K562 (cell line): ENCODE measurements at regions not wholly inside any gene's neighbourhood (a gene's known extent, or its start where the extent isn't known, plus 50 kb on each side); places are given as distances from the start of the nearest gene placed in this dataset.

Experiments
- ARNT ChIP-seq, 2 experiments: fragments of 450-650 bp; IDR thresholded peaks; 2 replicates each; pipeline ENCODE4 v1.6.1; 2016; ENCODE audit warnings: mild to moderate bottlenecking in 1 of 2
- CEBPB ChIP-seq: fragments of 450-650 bp; IDR thresholded peaks from 2 replicates; pipeline ENCODE4 v1.6.1; 2016; ENCODE audit warnings: missing genetic modification characterization, missing compliant biosample characterization
- CHD1 ChIP-seq: fragments of 200-600 bp; sonication (generic); IDR thresholded peaks from one replicate; pipeline ENCODE4 v1.6.1; 2012; ENCODE audit warnings: mild to moderate bottlenecking, moderate library complexity, low read length, inconsistent platforms
- HDAC6 ChIP-seq: IDR thresholded peaks from 2 replicates; pipeline ENCODE4 v1.6.1; 2012; ENCODE audit warnings: low read depth, mild to moderate bottlenecking, control low read depth, inconsistent platforms, low read length, moderate library complexity
- HIVEP1 ChIP-seq: fragments of 250-450 bp; sonication (Bioruptor Pico); IDR thresholded peaks from 2 replicates; pipeline ENCODE4 v1.4.0; 2020; ENCODE audit warnings: mild to moderate bottlenecking
- HNRNPH1 ChIP-seq: fragments of 200-400 bp; formaldehyde crosslinking; optimal IDR thresholded peaks from 2 replicates; pipeline ENCODE3; 2017; ENCODE audit warnings: low read depth, mild to moderate bottlenecking, low read length, moderate library complexity
- KLF16 ChIP-seq: IDR thresholded peaks from 2 replicates; pipeline ENCODE4 v1.6.1; 2016; ENCODE audit warnings: antibody characterized with exemption
- MEIS2 ChIP-seq: fragments of 450-650 bp; IDR thresholded peaks from 2 replicates; pipeline ENCODE4 v1.6.1; 2014; ENCODE audit warnings: mild to moderate bottlenecking; ENCODE audit not compliant: partially characterized antibody
- MYBL2 ChIP-seq, 2 experiments: fragments of 450-650 bp in 1 of 2; sonication (generic) in 1 of 2; formaldehyde crosslinking in 1 of 2; IDR thresholded peaks; 2 replicates each; pipeline versions ENCODE4 v1.6.1 to v1.8.1; 2017 to 2022; ENCODE audit warnings: borderline replicate concordance in 1 of 2, inconsistent platforms in 1 of 2, low read depth in 1 of 2, mild to moderate bottlenecking in 1 of 2, missing genetic modification reagents in 1 of 2, moderate library complexity in 1 of 2
- NBN ChIP-seq: fragments of 450-650 bp; IDR thresholded peaks from 2 replicates; pipeline ENCODE4 v1.6.1; 2016; ENCODE audit warnings: low read depth, mild to moderate bottlenecking
- NFYB ChIP-seq: IDR thresholded peaks from 2 replicates; pipeline ENCODE4 v1.6.1; 2011; ENCODE audit warnings: mild to moderate bottlenecking, moderate library complexity; ENCODE audit not compliant: insufficient read length; ENCODE audit errors: extremely low read depth
- NR2C2 ChIP-seq, 2 experiments: fragments of 200-800 bp in 1 of 2; sonication (Bioruptor generic) in 1 of 2; sonication (generic) in 1 of 2; formaldehyde crosslinking in 1 of 2; IDR thresholded peaks; 2 replicates each; pipeline versions ENCODE4 v1.6.1 to v1.8.0; 2016 to 2022; ENCODE audit warnings: mild to moderate bottlenecking in 1 of 2, missing compliant biosample characterization in 1 of 2, missing genetic modification characterization in 1 of 2, missing genetic modification reagents in 1 of 2
- PHB ChIP-seq: fragments of 250-450 bp; sonication (Bioruptor Pico); IDR thresholded peaks from 2 replicates; pipeline ENCODE4 v1.5.0; 2021
- RB1 ChIP-seq: fragments of 450-650 bp; IDR thresholded peaks from 2 replicates; pipeline ENCODE4 v1.6.1; 2017; ENCODE audit warnings: low read depth, mild to moderate bottlenecking
- SIX5 ChIP-seq, 2 experiments: IDR thresholded peaks; 2 replicates each; pipeline ENCODE4 v1.6.1; 2011; ENCODE audit warnings: low read length in 2 of 2, borderline replicate concordance in 1 of 2, low read depth in 1 of 2, mild to moderate bottlenecking in 1 of 2, moderate library complexity in 1 of 2; ENCODE audit not compliant: insufficient read depth in 1 of 2
- SMARCA4 ChIP-seq: fragments of 450-650 bp; IDR thresholded peaks from 2 replicates; pipeline ENCODE4 v1.6.1; 2016
- SMC3 ChIP-seq: conservative IDR thresholded peaks from 2 replicates; pipeline ENCODE4 v1.6.1; 2011; ENCODE audit warnings: low read depth, low read length, improper control_type of control experiment; ENCODE audit not compliant: insufficient read depth
- THRAP3 ChIP-seq: fragments of 450-650 bp; IDR thresholded peaks from 2 replicates; pipeline ENCODE4 v1.6.1; 2016; ENCODE audit warnings: mild to moderate bottlenecking, inconsistent platforms, borderline replicate concordance
- ZNF79 ChIP-seq: fragments of 250-450 bp; sonication (Bioruptor Pico); IDR thresholded peaks from 2 replicates; pipeline ENCODE4 v1.4.0; 2020; ENCODE audit warnings: low read depth, mild to moderate bottlenecking, moderate library complexity
- TF ChIP-seq, protein P1 (sequence below), 2 experiments: IDR thresholded peaks in 1 of 2; conservative IDR thresholded peaks in 1 of 2; 2 replicates each; pipeline ENCODE4 v1.6.1; 2016; ENCODE audit warnings: low read depth in 2 of 2, mild to moderate bottlenecking in 1 of 2, missing compliant biosample characterization in 1 of 2, missing genetic modification characterization in 1 of 2, moderate library complexity in 1 of 2
- TF ChIP-seq, protein P2 (sequence below): sonication (generic); formaldehyde crosslinking; IDR thresholded peaks from 2 replicates; pipeline ENCODE4 v1.8.1; 2023; ENCODE audit warnings: mild to moderate bottlenecking, missing genetic modification reagents
- TF ChIP-seq, protein P3 (sequence below): fragments of 450-650 bp; formaldehyde crosslinking; IDR thresholded peaks from 2 replicates; pipeline ENCODE4 v1.4.0; 2020; ENCODE audit warnings: mild to moderate bottlenecking, moderate library complexity

DNA sequence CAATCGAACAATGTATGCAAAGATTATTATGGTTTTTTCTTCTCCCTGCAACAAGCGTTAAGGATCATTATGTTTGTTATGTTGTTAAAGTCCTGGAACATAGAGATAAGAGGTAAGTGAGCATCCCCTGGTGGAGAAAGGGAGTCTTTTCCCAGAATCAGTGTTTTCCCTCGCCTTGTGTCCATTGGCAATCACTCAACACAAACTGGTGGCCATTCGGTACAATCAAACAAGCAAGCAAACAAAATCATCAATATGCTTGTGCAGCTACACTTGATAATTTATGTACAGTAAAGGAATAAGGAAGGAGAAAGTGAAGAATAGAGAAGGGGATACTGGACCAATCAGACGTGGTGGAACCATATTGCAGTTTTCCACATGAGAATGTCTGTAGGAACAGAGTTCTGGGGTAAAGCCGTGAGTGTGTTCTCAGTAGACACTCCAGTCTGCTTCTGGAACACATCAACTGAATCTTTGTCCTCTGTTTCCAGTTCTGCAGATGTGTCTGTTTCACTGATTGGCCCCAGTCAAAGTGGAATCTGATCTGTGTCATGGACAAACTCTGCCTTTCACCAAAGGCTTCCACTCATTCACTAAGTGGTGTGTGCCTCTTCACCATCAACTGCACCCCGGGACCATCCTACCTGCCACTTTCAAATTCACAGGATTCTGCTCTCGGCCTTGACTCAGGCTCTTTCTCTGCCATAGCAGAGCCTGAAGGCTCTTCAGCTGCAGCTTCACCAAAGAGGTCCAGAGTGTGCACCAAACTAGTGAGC is 169.5 kb downstream of the AHSP start (continued):
- no peak for TF ChIP-seq ZNF79 (CRISPR knock-in tag)
- TF ChIP-seq MEIS2: peak; percentile 55
- TF ChIP-seq, protein P1, sequence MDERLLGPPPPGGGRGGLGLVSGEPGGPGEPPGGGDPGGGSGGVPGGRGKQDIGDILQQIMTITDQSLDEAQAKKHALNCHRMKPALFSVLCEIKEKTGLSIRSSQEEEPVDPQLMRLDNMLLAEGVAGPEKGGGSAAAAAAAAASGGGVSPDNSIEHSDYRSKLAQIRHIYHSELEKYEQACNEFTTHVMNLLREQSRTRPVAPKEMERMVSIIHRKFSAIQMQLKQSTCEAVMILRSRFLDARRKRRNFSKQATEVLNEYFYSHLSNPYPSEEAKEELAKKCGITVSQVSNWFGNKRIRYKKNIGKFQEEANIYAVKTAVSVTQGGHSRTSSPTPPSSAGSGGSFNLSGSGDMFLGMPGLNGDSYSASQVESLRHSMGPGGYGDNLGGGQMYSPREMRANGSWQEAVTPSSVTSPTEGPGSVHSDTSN (CRISPR knock-in tag; IDR thresholded peaks at IDR 0.05; ENCODE audit: low read depth): no peak
- TF ChIP-seq, protein P1 (tag; conservative IDR thresholded peaks at IDR 0.05; ENCODE audit: low read depth): peak; percentile 60
- TF ChIP-seq NR2C2 (CRISPR knock-in tag; IDR thresholded peaks at IDR 0.05): no peak
- TF ChIP-seq NR2C2 (tag; IDR thresholded peaks at IDR 0.05): no peak
- TF ChIP-seq NFYB: peak; percentile 5
- 0 out of 2 replicates have a peak, but pooled peaks have one; percentile 34 for TF ChIP-seq NBN
- TF ChIP-seq SMARCA4: no peak
- TF ChIP-seq, protein P2, sequence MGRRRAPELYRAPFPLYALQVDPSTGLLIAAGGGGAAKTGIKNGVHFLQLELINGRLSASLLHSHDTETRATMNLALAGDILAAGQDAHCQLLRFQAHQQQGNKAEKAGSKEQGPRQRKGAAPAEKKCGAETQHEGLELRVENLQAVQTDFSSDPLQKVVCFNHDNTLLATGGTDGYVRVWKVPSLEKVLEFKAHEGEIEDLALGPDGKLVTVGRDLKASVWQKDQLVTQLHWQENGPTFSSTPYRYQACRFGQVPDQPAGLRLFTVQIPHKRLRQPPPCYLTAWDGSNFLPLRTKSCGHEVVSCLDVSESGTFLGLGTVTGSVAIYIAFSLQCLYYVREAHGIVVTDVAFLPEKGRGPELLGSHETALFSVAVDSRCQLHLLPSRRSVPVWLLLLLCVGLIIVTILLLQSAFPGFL (CRISPR knock-in tag): no peak
- TF ChIP-seq CHD1: no peak
- TF ChIP-seq CEBPB (tag): no peak
- no peak for TF ChIP-seq HIVEP1 (CRISPR knock-in tag)
- TF ChIP-seq THRAP3: no peak
- TF ChIP-seq HNRNPH1: no peak
- TF ChIP-seq, protein P3, sequence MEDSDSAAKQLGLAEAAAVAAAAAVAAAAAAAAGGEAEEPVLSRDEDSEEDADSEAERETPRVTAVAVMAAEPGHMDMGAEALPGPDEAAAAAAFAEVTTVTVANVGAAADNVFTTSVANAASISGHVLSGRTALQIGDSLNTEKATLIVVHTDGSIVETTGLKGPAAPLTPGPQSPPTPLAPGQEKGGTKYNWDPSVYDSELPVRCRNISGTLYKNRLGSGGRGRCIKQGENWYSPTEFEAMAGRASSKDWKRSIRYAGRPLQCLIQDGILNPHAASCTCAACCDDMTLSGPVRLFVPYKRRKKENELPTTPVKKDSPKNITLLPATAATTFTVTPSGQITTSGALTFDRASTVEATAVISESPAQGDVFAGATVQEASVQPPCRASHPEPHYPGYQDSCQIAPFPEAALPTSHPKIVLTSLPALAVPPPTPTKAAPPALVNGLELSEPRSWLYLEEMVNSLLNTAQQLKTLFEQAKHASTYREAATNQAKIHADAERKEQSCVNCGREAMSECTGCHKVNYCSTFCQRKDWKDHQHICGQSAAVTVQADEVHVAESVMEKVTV (CRISPR knock-in tag): peak; percentile 81
- peak; percentile 73 for TF ChIP-seq SMC3
- no peak for TF ChIP-seq PHB (CRISPR knock-in tag)
- TF ChIP-seq MYBL2 (IDR thresholded peaks at IDR 0.05; ENCODE audit: low read depth): no peak
- no peak for TF ChIP-seq MYBL2 (CRISPR knock-in tag; IDR thresholded peaks at IDR 0.05; ENCODE audit: borderline replicate concordance)
- peak; percentile 10; the same call in 1 of the 2 replicates for TF ChIP-seq RB1
- 0 out of 4 replicates have a peak, but pooled peaks of 1 of the 2 experiments have one; percentile 26 for TF ChIP-seq ARNT (IDR thresholded peaks at IDR 0.05)
- peak; percentile 57; the same call in 1 of the 2 replicates for TF ChIP-seq KLF16
- TF ChIP-seq HDAC6: no peak
- no peak for TF ChIP-seq SIX5 (IDR thresholded peaks at IDR 0.05; ENCODE audit: borderline replicate concordance in 1 of 2, insufficient read depth in 1 of 2, low read depth in 1 of 2, low read length in 2 of 2)
